Ovary (tissue), 7 donors: ENCODE measurements at regions not wholly inside any gene's neighbourhood (a gene's known extent, or its start where the extent isn't known, plus 50 kb on each side); places are given as distances from the start of the nearest gene placed in this dataset.

Experiments used
- DNase-seq, 5 donors: peaks; one replicate each; pipeline ENCODE4 v3.0.0-alpha.2; 2019 to 2020
- H3K27ac ChIP-seq, 2 donors: fragments of 200-600 bp; one replicate each; pipeline versions ENCODE4 v1.5.1 to v1.8.0; 2019 to 2022
- H3K27me3 ChIP-seq: fragments of 200-600 bp; one replicate; pipeline ENCODE4 v1.8.0; 2022
- H3K36me3 ChIP-seq: fragments of 200-600 bp; sonication (generic); one replicate; pipeline ENCODE4 v1.5.1; 2019
- H3K4me1 ChIP-seq: one replicate; pipeline ENCODE4 v1.8.1; 2013; ENCODE audit warnings: mild to moderate bottlenecking, moderate library complexity; ENCODE audit not compliant: insufficient read depth
- H3K4me3 ChIP-seq: fragments of 200-600 bp; sonication (generic); one replicate; pipeline ENCODE4 v1.5.1; 2017
- H3K9me3 ChIP-seq, 2 donors: fragments of 200-600 bp in 1 of 2; sonication (generic) in 1 of 2; one replicate each; pipeline versions ENCODE4 v1.5.1 to v1.8.1; 2013 to 2019; ENCODE audit warnings: mild to moderate bottlenecking in 1 of 2, moderate library complexity in 1 of 2
- CTCF ChIP-seq, 3 donors: fragments of 450-650 bp in 2 of 3; fragments of 200-600 bp in 1 of 3; IDR thresholded peaks; one replicate each; pipeline versions ENCODE4 v1.5.1 to v1.8.0; 2016 to 2022; ENCODE audit warnings: antibody characterized with exemption in 3 of 3, mild to moderate bottlenecking in 1 of 3
- EP300 ChIP-seq: sonication (generic); formaldehyde crosslinking; IDR thresholded peaks from one replicate; pipeline ENCODE4 v1.6.1; 2017; ENCODE audit warnings: antibody characterized with exemption
- POLR2A ChIP-seq: fragments of 450-650 bp; IDR thresholded peaks from one replicate; pipeline ENCODE4 v1.6.1; 2017; ENCODE audit warnings: antibody characterized with exemption, mild to moderate bottlenecking, moderate library complexity
- WGBS, 3 donors: extraction: QIAGEN DNeasy Blood & Tissue Kit in 1 of 3; methylation state at CpG; one replicate each; pipeline versions ENCODE4 v1.1.5 to v1.1.7; 2013 to 2017; 5-methylcytosine and 5-hydroxymethylcytosine counted together
- intact Hi-C, 4 donors: fragments of 100-400 bp; cut with DNase I; formaldehyde crosslinking; loops; one replicate each; pipeline versions ENCODE4 v1.11.0 to v1.15.1; 2022 to 2023
- donor health status: DM: no; HTN: no; CAD: no; lungs with moderate emphysema.
- donor health status: DM: no; HTN: no; CAD: no.
- donor health status: Bipolar disorder and iron deficiency.
- donor health status: DM: no; HTN: no; CAD: no.
- donor health status: DM: yes; HTN: yes; CAD: no.

- DNase-seq, result no peak
- WGBS, 3 donors, result 13 to 21% (median 17%) methylated on average over 8 of the region's 8 CpGs
- Histone ChIP-seq H3K27me3 (no peaks in the 10 kb centered on the region), H3K9me3 (peaks cover 0 to 3% of the 10 kb centered on the region in 2 donors), H3K4me3 (no peak overlapping the region), H3K4me1 (no peaks in the 10 kb centered on the region), H3K27ac (no peak overlapping the region), H3K36me3 (no peaks in the 10 kb centered on the region)
- intact Hi-C loops, result no loop called here
- TF ChIP-seq EP300, result no peak
- no peak for TF ChIP-seq CTCF (IDR thresholded peaks at IDR 0.05)
- no peak for TF ChIP-seq POLR2A
Measured at GRCh38 chr17:14845591-14846281, 419.4 kb downstream of the PMP22 start.

GRCh38 chr17:14843086-14843795, 421.9 kb downstream of the PMP22 start:
- no peaks in the 10 kb centered on the region for H3K27me3 ChIP-seq
- H3K36me3 ChIP-seq, result no peaks in the 10 kb centered on the region
- H3K27ac ChIP-seq, result no peak overlapping the region
- 80 to 86% (median 86%) methylated on average over 8 of the region's 8 CpGs for WGBS, 3 donors
- no peaks in the 10 kb centered on the region for H3K4me1 ChIP-seq
- DNase-seq, result no peak
- intact Hi-C loops, result no loop called here
- TF ChIP-seq POLR2A (no peak), CTCF (IDR thresholded peaks at IDR 0.05) (no peak), EP300 (no peak)
- no peaks in the 10 kb centered on the region for H3K9me3 ChIP-seq
- no peak overlapping the region for H3K4me3 ChIP-seq

GRCh38 chr17:14840616-14841231, 424.4 kb downstream of the PMP22 start:
- Histone ChIP-seq H3K27me3 (no peaks in the 10 kb centered on the region), H3K4me1 (no peaks in the 10 kb centered on the region), H3K4me3 (no peak overlapping the region), H3K27ac (no peak overlapping the region), H3K9me3 (no peaks in the 10 kb centered on the region), H3K36me3 (no peaks in the 10 kb centered on the region)
- DNase-seq, result no peak
- TF ChIP-seq CTCF (IDR thresholded peaks at IDR 0.05) (no peak), EP300 (no peak), POLR2A (no peak)
- intact Hi-C loops, result no loop called here
- WGBS, 3 donors, result 51 to 65% (median 53%) methylated on average over 3 of the region's 3 CpGs

- Histone ChIP-seq H3K36me3 (no peaks in the 10 kb centered on the region), H3K4me1 (no peaks in the 10 kb centered on the region), H3K9me3 (no peaks in the 10 kb centered on the region), H3K4me3 (no peak overlapping the region), H3K27me3 (no peaks in the 10 kb centered on the region), H3K27ac (no peak overlapping the region)
- intact Hi-C loops, result no loop called here
- 39 to 56% (median 40%) methylated on average over 1 of the region's 1 CpG for WGBS, 3 donors
- TF ChIP-seq EP300, result no peak
- TF ChIP-seq POLR2A, result no peak
- TF ChIP-seq CTCF (IDR thresholded peaks at IDR 0.05), result no peak
- no peak for DNase-seq
Measured at GRCh38 chr17:14838567-14838966, 426.6 kb downstream of the PMP22 start.
